Neural progenitor cell (in vitro differentiated cells): ENCODE measurements at regions not wholly inside any gene's neighbourhood (a gene's known extent, or its start where the extent isn't known, plus 50 kb on each side); places are given as distances from the start of the nearest gene placed in this dataset.

Experiments used
- CTCF ChIP-seq: fragments of 200-600 bp; sonication (generic); IDR thresholded peaks from 2 replicates; pipeline ENCODE4 v1.5.1; 2017; ENCODE audit warnings: antibody characterized with exemption, mild to moderate bottlenecking
- EZH2 ChIP-seq: fragments of 200-600 bp; sonication (generic); IDR thresholded peaks from 2 replicates; pipeline ENCODE4 v1.6.1; 2017; ENCODE audit warnings: antibody characterized with exemption, mild to moderate bottlenecking, moderate library complexity

DNA sequence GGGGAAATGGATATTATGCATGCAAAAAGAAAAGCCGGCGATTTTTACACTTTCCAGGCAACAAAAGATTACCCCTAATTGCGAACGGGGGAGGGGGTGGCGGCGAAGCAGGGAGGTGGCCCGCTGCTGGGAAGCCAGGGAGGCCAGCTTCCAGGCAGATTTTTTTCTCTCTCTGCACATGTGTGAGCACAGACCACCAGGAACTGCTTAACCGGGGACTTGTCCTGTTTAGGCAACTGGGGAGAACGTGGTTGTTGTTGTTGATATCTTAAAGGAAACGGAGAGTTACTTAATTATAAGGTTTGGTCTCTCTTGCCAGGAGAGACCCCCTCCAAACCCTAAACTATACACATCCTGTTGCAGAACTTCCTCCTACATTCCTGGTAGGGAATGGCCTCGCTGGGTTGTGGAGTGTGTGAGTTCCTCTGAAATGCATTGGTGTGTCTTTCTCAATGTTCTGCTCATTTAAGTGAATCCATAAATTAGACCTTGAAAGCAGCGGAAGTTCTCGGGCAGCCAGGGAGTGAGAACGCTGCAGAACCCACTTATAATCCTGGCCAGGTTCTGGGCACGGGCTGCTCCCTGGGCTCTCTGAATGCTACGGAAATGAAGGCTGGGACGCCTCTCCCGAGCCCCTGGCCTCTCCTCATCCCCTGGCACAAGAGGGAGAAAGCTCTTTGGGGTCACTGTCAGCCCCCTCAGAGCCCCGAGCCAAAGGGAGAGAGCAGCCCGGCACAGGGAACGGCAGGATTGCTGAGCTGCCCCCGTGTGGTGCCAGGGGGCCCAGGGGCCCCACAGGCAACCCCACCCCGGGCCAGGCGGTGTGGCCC is 250.0 kb downstream of the FOXD2 start:
- TF ChIP-seq CTCF = no peak
- no peak for TF ChIP-seq EZH2
